Hippocampal formation (tissue), 2 donors: ENCODE measurements at regions not wholly inside any gene's neighbourhood (a gene's known extent, or its start where the extent isn't known, plus 50 kb on each side); places are given as distances from the start of the nearest gene placed in this dataset.
"Not testable (repeated sequence)": the region's sequence is repeated elsewhere in the genome, so short reads cannot be mapped to it uniquely, and the experiment has no call there.

Experiments used
- DNase-seq, 2 donors: peaks; one replicate each; lab custom pipeline; 2025; lab: John Stamatoyannopoulos, UW

GRCh38 chr7:118918556-118918955 is 694.1 kb downstream of the ANKRD7 start:
- DNase-seq: no peak

DNA sequence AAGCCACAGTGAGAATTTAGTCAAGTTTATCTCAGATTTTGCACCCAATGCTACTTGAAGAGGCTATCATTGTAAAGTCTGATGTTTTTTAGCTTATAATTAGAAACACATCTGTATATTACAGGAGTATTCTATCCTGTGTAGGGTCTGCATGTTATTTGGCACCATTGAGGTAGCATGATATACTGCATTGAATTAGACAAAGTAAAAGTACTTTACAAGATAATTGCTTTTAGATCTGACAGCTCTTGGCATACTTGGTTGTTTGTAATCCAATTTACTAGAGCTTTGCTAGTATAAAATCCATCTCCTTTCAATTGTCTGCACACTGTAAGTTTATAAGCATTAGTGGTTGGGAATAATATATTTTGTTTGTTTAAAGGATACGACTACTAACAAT is 714.3 kb downstream of the ANKRD7 start:
- DNase-seq: no peak

DNA sequence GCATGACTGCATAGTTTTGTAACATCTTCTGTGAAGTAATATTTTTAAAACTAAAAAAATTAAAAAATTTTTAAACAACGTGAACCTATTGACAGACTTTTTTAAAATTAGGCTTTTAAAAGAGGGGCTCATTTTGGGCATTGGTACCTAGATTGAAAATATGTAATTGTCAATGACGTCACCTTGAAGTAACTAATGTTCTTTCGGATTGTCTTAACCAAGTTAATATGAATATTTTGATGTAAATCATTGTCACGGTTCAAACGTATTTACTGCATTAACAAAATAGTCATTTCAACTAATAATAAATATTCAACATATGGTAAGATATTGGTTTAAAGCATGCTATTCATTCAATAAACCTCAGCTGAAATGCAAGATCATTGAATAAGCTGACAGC is 719.8 kb downstream of the ANKRD7 start:
- DNase-seq: no peak

- DNase-seq: no peak
These were observed 721.6 kb downstream of the ANKRD7 start for GRCh38 chr7:118945911-118946682.

DNA sequence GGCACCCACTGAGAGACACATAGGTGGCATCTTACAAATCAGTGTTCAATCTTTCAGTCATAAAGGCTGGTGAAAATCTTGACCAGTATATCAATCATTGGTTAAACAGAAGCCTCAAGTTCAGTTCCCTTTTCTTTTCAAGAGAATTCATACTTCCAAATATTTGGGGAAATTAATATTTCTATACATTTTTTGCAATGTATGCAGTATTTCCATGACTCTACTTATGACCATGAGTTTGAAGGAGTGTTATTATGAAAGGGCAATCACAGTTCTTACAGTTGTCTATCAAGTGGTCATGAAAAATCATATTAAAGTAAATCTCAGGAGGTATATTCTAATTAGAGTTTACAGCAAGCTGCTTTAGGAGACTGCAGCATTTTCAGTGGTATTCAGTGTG is 724.0 kb downstream of the ANKRD7 start:
- DNase-seq: no peak

DNA sequence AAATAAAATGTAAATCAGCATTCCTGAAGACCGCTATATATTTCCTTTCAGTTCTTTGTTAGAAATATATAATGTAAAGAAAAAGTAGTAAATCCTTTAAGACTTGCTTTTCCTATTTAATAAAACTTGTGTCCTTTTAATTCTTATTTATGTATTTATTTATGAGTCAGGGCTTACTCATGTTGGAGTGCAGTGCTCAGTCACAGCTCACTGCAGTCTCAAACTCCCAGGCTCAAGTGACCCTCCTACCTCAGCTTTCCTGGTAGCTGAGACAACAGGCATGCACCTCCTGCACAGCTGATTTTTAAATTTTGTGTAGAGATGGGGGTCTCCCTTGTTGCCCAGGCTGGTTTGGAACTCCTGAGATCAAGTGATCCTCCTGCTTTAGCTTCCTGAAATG is 724.5 kb downstream of the ANKRD7 start:
- no peak for DNase-seq

GRCh38 chr7:118956285-118956684 is 731.8 kb downstream of the ANKRD7 start:
- not testable (repeated sequence) for DNase-seq

- no peak for DNase-seq
These were observed 744.9 kb downstream of the ANKRD7 start for GRCh38 chr7:118969370-118969769.

- DNase-seq: no peak
These were observed 747.2 kb downstream of the ANKRD7 start for GRCh38 chr7:118971706-118972105.

DNA sequence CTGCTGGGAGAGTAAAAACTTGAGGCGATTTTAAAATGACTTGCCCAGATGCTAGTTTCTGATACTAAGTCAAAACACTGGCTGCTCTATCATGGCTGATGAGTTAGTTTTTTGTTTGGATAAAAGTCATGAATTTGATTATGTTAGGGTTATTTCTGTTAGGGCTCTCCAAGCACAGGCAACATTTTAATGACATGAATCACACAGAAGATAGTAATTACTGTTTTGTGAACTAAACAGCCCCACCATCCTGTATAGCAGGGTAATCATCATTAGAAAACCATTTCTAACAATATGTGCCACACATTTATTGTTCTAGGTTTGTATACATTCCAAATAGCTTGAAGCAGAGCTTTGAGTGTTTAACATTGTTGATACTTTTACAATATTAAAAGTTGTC is 750.3 kb downstream of the ANKRD7 start:
- no peak for DNase-seq

DNA sequence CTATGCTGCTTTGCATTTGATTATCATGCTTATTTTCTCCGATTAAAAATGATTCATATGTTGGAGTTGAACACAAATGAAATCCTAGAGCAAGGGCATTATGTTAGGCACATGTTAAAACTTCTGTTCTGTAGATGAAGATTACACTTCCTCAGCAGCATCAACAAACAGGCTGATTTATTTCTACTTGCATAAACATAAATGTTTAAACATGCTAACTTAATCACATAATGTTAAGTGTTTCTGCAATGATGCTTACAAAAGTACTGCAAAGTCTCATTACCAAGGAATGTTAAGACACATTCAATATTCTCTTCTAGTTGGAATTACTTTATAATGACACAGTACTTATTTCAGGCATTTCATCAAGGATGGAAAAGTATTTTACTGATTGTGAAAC is 770.8 kb downstream of the ANKRD7 start:
- DNase-seq: no peak

DNA sequence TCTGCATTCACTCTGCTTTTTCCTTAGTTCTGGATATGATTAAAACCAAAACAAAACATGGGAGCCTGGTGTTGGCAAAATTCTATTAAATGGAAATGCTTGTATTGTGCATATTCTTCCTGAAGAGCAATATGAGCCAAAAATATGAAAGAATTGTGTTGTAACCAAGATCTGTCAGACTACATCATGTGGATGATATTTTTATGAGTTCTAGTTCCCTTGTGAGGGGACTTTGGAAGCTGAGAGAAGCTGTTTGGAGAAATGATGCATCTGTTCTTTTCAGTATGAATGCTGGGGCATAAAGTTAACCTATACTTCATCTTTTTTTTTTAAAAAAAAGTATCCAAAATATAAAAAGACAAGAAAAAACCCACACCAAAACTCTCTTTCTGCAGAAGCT is 782.7 kb downstream of the ANKRD7 start:
- no peak for DNase-seq

DNA sequence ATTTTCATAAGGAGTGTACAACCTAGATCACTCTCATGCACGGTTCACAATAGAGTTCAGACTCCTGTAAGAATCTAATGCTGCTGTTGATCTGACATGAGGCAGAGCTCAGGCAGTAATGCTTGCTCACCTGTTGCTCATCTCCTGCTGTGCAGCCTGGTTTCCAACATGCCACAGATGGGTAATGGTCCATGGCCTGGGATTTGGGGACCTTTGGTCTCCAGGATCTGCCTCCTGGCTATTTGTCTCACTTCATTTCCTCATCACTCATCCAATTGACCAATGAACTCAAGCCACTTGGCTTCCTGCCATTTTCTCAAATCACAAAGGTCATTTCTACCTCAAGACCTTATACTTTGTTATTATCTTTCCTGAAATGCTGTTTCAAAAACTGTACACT is 786.1 kb downstream of the ANKRD7 start:
- DNase-seq: no peak

- no peak for DNase-seq
These were observed 801.9 kb downstream of the ANKRD7 start for GRCh38 chr7:119026391-119026790.

DNA sequence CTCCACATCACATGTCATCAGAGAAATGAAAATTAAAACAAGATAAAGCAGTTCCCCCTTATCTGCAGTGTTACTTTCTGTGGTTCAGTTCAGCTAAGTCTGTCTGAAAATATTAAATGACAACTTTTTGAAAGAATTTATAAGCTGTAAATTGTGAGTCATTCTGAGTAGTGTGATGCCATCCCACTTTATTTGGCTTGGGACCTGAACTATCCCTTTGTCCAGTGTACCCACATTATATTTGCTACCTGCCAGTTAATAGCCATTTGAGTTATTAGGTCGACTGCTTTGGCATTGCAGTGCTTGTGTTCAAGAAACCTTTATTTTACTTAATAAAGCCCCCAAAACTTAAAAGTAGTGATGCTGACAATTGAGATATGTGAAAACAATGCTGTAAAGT is 804.2 kb downstream of the ANKRD7 start:
- no peak for DNase-seq

DNA sequence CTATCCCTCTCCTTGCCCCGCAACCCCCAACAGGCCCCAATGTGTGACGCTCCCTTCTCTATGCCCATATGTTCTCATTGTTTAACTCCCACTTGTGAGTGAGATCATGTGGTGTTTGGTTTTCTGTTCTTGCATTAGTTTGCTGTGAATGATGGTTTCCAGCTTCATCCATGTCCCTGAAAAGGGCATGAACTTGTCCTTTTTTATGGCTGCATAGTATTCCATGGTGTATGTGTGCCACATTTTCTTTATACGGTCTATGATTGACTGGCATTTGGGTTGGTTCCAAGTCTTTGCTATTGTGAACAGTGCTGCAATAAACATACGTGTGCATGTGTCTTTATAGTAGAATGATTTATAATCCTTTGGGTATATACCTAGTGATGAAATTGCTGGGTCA is 807.6 kb downstream of the ANKRD7 start:
- not testable (repeated sequence) for DNase-seq

DNA sequence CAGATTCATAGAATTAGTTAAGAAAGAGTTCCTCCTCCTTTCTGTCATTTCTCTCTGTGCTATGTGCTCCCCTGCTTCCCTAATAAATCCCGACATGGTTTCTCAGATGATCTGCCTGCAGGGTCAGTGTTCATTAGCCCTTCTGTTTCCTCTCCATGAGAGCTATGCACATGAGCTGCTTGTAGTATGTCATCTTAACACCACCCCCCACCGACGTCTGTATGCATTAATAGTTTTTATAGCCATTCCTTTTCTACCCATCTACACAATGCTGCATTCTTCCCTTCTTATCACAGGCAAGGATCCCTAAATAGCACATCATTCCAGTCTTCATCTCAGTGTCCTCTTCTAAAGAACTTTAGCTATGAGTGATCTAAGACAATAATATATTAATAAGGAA is 809.1 kb downstream of the ANKRD7 start:
- no peak for DNase-seq

DNA sequence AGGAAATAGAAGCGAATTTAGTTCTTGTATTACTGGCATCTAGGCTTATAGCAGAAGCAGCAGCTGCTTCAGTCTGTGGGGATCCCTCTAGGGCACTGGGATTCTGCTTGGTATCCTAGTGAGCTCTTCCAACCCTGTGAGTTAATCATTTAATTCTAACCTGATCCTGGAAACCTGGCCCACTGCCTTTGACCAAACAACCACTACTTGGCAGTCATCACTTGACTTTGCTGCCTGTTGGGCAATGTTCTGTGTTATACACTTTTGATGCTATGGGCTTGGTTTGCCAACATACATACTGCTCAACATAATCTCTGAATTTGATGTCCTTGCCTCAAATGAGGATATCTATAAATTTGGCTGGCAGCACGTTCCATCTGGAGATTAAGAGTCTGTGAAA is 813.4 kb downstream of the ANKRD7 start:
- no peak for DNase-seq

GRCh38 chr7:119046068-119046467 is 821.6 kb downstream of the ANKRD7 start:
- DNase-seq: no peak

GRCh38 chr7:119065966-119066365 is 841.5 kb downstream of the ANKRD7 start:
- DNase-seq: no peak

DNA sequence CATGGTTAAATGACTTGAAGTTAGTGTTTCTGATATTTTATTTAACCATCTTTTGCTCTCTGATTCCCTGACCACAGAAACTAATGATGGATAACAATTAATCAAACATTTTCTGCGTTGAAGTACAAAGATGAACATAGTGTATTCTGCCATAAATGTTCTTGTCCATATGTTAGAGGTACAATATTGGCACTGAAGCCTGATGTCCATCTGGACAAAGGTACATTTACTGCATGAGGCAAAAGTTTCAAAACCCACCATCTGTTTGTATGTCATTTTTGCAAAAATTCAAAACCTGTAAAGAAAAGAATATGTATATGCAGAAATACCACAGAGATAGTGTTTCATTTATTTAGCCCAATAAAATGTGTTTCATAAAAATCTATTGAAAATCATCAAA is 861.5 kb downstream of the ANKRD7 start:
- no peak for DNase-seq

DNA sequence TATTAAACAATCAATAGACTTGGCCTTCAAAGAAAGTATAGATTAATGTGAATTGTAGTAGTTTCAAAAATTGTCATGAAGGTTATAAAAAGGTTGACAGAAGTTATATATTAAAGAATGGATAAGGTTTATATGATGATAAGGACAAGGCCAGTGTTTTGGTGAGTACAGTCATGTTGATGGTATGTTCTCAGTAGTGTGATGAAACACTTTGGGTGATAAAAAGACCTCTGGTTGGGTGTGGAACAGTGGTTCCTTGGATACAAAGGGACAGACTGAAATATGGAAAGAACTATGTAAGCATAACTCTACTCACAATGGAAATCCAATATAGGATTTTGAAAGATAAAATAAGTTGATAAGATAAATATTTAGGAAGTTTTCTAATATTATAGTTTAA is 866.3 kb downstream of the ANKRD7 start:
- no peak for DNase-seq

GRCh38 chr7:119096683-119097082 is 872.2 kb downstream of the ANKRD7 start:
- DNase-seq: no peak

DNA sequence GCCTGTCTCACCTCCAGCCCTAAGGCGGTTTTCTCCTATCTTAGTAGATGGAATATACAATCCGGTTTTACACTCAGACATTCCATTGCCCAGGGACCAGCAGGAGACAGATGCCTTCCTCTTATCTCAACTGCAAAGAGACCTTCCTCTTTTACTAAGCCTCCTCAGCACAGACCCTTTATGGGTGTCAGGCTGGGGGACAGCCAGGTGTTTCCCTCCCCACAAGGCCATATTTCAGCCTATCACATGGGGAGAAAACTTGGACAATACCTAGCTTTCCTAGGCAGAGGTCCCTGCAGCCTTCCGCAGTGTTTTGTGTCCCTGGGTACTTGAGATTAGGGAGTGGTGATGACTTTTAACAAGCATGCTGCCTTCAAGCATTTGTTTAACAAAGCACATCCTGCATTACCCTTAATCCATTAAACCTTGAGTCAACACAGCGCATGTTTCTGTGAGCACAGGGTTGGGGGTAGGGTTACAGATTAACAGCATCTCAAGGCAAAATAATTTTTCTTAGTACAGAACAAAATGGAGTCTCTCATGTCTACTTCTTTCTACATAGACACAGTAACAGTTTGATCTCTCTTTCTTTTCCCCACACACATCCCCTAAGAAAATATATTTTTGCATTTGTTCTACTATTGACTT is 876.2 kb downstream of the ANKRD7 start:
- not testable (repeated sequence) for DNase-seq
